H9 (cell line): ENCODE measurements at regions not wholly inside any gene's neighbourhood (a gene's known extent, or its start where the extent isn't known, plus 50 kb on each side); places are given as distances from the start of the nearest gene placed in this dataset.
"Not testable (repeated sequence)": the region's sequence is repeated elsewhere in the genome, so short reads cannot be mapped to it uniquely, and the experiment has no call there.

ENCODE experiments used
- DNase-seq: peaks from one replicate; pipeline ENCODE4 v3.0.0-alpha.2; 2017
- H2AFZ ChIP-seq: one replicate; pipeline ENCODE4 v1.6.1; 2013; ENCODE audit warnings: mild to moderate bottlenecking, low read length, control low read depth, moderate library complexity
- H2AK5ac ChIP-seq: 2 replicates; pipeline ENCODE4 v1.6.1; 2013; ENCODE audit warnings: low read length, control low read depth, mixed read lengths; ENCODE audit not compliant: insufficient read length
- H2BK120ac ChIP-seq: one replicate; pipeline ENCODE4 v1.6.1; 2013; ENCODE audit warnings: low read depth, mild to moderate bottlenecking, low read length, control low read depth, inconsistent platforms; ENCODE audit not compliant: poor library complexity, severe bottlenecking
- H2BK12ac ChIP-seq: 2 replicates; pipeline ENCODE4 v1.6.1; 2013; ENCODE audit warnings: low read length, control low read depth, mixed read lengths, low read depth; ENCODE audit not compliant: insufficient read length
- H2BK15ac ChIP-seq: 2 replicates; pipeline ENCODE4 v1.6.1; 2013; ENCODE audit warnings: low read depth, low read length, control low read depth
- H2BK20ac ChIP-seq: one replicate; pipeline ENCODE4 v1.6.1; 2013; ENCODE audit warnings: low read depth, mild to moderate bottlenecking, low read length, control low read depth, inconsistent platforms; ENCODE audit not compliant: poor library complexity, severe bottlenecking
- H2BK5ac ChIP-seq: 2 replicates; pipeline ENCODE4 v1.6.1; 2013; ENCODE audit warnings: low read length, control low read depth, mixed read lengths; ENCODE audit not compliant: insufficient read length
- H3K14ac ChIP-seq: 2 replicates; pipeline ENCODE4 v1.6.1; 2013; ENCODE audit warnings: low read length, control low read depth; ENCODE audit not compliant: insufficient read depth
- H3K18ac ChIP-seq: 2 replicates; pipeline ENCODE4 v1.6.1; 2013; ENCODE audit warnings: low read depth, mild to moderate bottlenecking, mixed read lengths, low read length, control low read depth; ENCODE audit not compliant: insufficient read length
- H3K23ac ChIP-seq: 2 replicates; pipeline ENCODE4 v1.6.1; 2013; ENCODE audit warnings: low read length, control low read depth, mixed read lengths, low read depth; ENCODE audit not compliant: insufficient read length
- H3K23me2 ChIP-seq: 2 replicates; pipeline ENCODE4 v1.6.1; 2013; ENCODE audit warnings: low read depth, mild to moderate bottlenecking, mixed read lengths, low read length, control low read depth; ENCODE audit not compliant: insufficient read length, poor library complexity, severe bottlenecking
- H3K27ac ChIP-seq: 2 replicates; pipeline ENCODE4 v1.5.1; 2013; ENCODE audit warnings: low read length, control low read depth, mixed read lengths, low read depth; ENCODE audit not compliant: insufficient read length
- H3K27me3 ChIP-seq: 2 replicates; pipeline ENCODE4 v1.6.1; 2013; ENCODE audit warnings: low read length, control low read depth, inconsistent platforms; ENCODE audit not compliant: insufficient read depth
- H3K4ac ChIP-seq: 2 replicates; pipeline ENCODE4 v1.6.1; 2013; ENCODE audit warnings: low read depth, mild to moderate bottlenecking, control low read depth, inconsistent platforms, low read length, moderate library complexity
- H3K4me1 ChIP-seq: 2 replicates; pipeline ENCODE4 v1.6.1; 2013; ENCODE audit warnings: low read length, control low read depth, inconsistent platforms; ENCODE audit not compliant: insufficient read depth
- H3K4me2 ChIP-seq: 2 replicates; pipeline ENCODE4 v1.6.1; 2013; ENCODE audit warnings: low read length, control low read depth, mixed read lengths; ENCODE audit not compliant: insufficient read length, insufficient read depth
- H3K56ac ChIP-seq: 2 replicates; pipeline ENCODE4 v1.6.1; 2013; ENCODE audit warnings: low read depth, mild to moderate bottlenecking, mixed read lengths, low read length, control low read depth; ENCODE audit not compliant: insufficient read length
- H3K79me1 ChIP-seq: 2 replicates; pipeline ENCODE4 v1.6.1; 2013; ENCODE audit warnings: low read depth, mild to moderate bottlenecking, moderate library complexity, low read length, control low read depth, inconsistent platforms; ENCODE audit not compliant: insufficient read depth, poor library complexity, severe bottlenecking
- H3K79me2 ChIP-seq: 2 replicates; pipeline ENCODE4 v1.6.1; 2013; ENCODE audit warnings: low read length, control low read depth, inconsistent platforms; ENCODE audit not compliant: insufficient read depth
- H3K9ac ChIP-seq: 2 replicates; pipeline ENCODE4 v1.6.1; 2013; ENCODE audit warnings: low read length, control low read depth, mixed read lengths; ENCODE audit not compliant: insufficient read length; ENCODE audit errors: extremely low read depth
- H3K9me3 ChIP-seq: one replicate; pipeline ENCODE4 v1.6.1; 2013; ENCODE audit warnings: low read depth, low read length, inconsistent platforms; ENCODE audit not compliant: control insufficient read depth
- H3T11ph ChIP-seq: one replicate; pipeline ENCODE4 v1.6.1; 2013; ENCODE audit warnings: mild to moderate bottlenecking, low read length, control low read depth, inconsistent platforms
- H4K20me1 ChIP-seq: one replicate; pipeline ENCODE4 v1.6.1; 2013; ENCODE audit not compliant: control insufficient read depth, insufficient read length, insufficient read depth
- H4K5ac ChIP-seq: 2 replicates; pipeline ENCODE4 v1.6.1; 2013; ENCODE audit warnings: low read depth, mild to moderate bottlenecking, mixed read lengths, low read length, control low read depth; ENCODE audit not compliant: insufficient read length
- H4K8ac ChIP-seq: replicated peaks from 2 replicates; pipeline ENCODE4 v1.6.1; 2013; ENCODE audit warnings: low read length, control low read depth, mixed read lengths, low read depth; ENCODE audit not compliant: insufficient read length
- H4K91ac ChIP-seq: 2 replicates; pipeline ENCODE4 v1.6.1; 2013; ENCODE audit warnings: low read depth, mild to moderate bottlenecking, moderate library complexity, mixed read lengths, low read length, control low read depth; ENCODE audit not compliant: insufficient read length
- H3K27ac Mint-ChIP-seq, 3 experiments: 2 replicates in 2 of 3; 3 replicates in 1 of 3; pipeline ENCODE4 v1.8.0; 2020 to 2021; ENCODE audit warnings: mixed read lengths in 3 of 3, mild to moderate bottlenecking in 1 of 3, moderate library complexity in 1 of 3
- H3K27me3 Mint-ChIP-seq: 2 replicates; pipeline ENCODE4 v1.8.0; 2021; ENCODE audit warnings: low read depth, mild to moderate bottlenecking, moderate library complexity, mixed read lengths
- H3K36me3 Mint-ChIP-seq, 3 experiments: 2 replicates in 2 of 3; 3 replicates in 1 of 3; pipeline ENCODE4 v1.8.0; 2020 to 2021; ENCODE audit warnings: low read depth in 3 of 3, mixed read lengths in 3 of 3; ENCODE audit not compliant: insufficient read depth in 1 of 3
- H3K4me1 Mint-ChIP-seq, 2 experiments: 2 replicates each; pipeline ENCODE4 v1.8.0; 2020; ENCODE audit warnings: mixed read lengths in 2 of 2
- H3K4me3 Mint-ChIP-seq, 2 experiments: 2 replicates in 1 of 2; 3 replicates in 1 of 2; pipeline ENCODE4 v1.8.0; 2020 to 2021; ENCODE audit warnings: mild to moderate bottlenecking in 2 of 2, mixed read lengths in 2 of 2, moderate library complexity in 1 of 2
- H3K9me3 Mint-ChIP-seq, 2 experiments: 2 replicates in 1 of 2; 3 replicates in 1 of 2; pipeline ENCODE4 v1.8.0; 2020; ENCODE audit warnings: mild to moderate bottlenecking in 2 of 2, mixed read lengths in 2 of 2, moderate library complexity in 1 of 2
- WGBS: extraction: QIAGEN DNeasy Blood & Tissue Kit; methylation state at CpG from one replicate; pipeline ENCODE4 v1.1.7; 2013; ENCODE audit warnings: missing lambda C conversion rate, low lambda C conversion rate, mixed read lengths; ENCODE audit not compliant: insufficient read length; ENCODE audit errors: extremely low coverage; 5-methylcytosine and 5-hydroxymethylcytosine counted together
- TF ChIP-seq, protein P1 (sequence below): fragments of 200-600 bp; sonication (generic); conservative IDR thresholded peaks from 3 replicates; pipeline ENCODE4 v1.8.0; 2021; ENCODE audit warnings: antibody characterized with exemption, mild to moderate bottlenecking

DNA sequence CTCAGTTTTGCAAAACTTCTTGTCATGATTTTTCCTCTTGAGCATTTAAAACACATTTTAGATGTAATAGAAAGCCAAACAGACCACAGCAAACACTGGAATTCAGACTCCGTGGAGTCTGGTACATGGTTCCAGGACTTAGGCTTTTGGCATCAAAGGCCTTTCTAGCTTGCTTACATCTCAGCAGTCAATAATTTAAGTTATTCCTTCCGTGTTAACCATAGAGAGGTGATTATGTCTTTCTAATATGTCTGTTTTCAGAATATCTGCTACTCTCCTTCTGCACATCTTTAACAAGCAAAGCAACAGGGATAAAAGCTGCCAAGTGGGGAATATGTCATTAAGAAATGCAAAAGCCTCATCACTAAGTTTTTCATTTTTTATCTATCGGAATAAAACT is 171.7 kb upstream of the CRBN start:
- Histone ChIP-seq H3K4ac (no peak overlapping the region), H2BK5ac (no peak overlapping the region), H3K4me1 (no peaks in the 10 kb centered on the region), H2AK5ac (no peak overlapping the region), H4K20me1 (no peaks in the 10 kb centered on the region), H3K23me2 (no peaks in the 10 kb centered on the region), H3K4me2 (no peak overlapping the region), H3K23ac (no peak overlapping the region), H3K27ac (no peak overlapping the region), H3K18ac (no peak overlapping the region), H3K79me2 (no peaks in the 10 kb centered on the region), H3K9me3 (no peaks in the 10 kb centered on the region), H4K8ac (no peak overlapping the region), H3K9ac (no peak overlapping the region), H3K27me3 (no peaks in the 10 kb centered on the region), H4K91ac (no peak overlapping the region), H2BK20ac (no peak overlapping the region), H4K5ac (no peak overlapping the region), H2BK15ac (no peak overlapping the region), H2AFZ (no peak overlapping the region), H3K56ac (no peak overlapping the region), H3K14ac (no peak overlapping the region), H2BK12ac (no peak overlapping the region), H3T11ph (no peak overlapping the region), H2BK120ac (no peak overlapping the region), H3K79me1 (no peaks in the 10 kb centered on the region)
- no CpG with 5 or more reads among the region's 3 CpGs for WGBS
- H3K36me3 Mint-ChIP-seq = no peaks in the 10 kb centered on the region
- H3K27me3 Mint-ChIP-seq = no peaks in the 10 kb centered on the region; the same call in 1 of the 2 replicates
- H3K4me3 Mint-ChIP-seq = no peak overlapping the region
- no peaks in the 10 kb centered on the region for H3K9me3 Mint-ChIP-seq
- H3K4me1 Mint-ChIP-seq = no peaks in the 10 kb centered on the region
- TF ChIP-seq, protein P1, sequence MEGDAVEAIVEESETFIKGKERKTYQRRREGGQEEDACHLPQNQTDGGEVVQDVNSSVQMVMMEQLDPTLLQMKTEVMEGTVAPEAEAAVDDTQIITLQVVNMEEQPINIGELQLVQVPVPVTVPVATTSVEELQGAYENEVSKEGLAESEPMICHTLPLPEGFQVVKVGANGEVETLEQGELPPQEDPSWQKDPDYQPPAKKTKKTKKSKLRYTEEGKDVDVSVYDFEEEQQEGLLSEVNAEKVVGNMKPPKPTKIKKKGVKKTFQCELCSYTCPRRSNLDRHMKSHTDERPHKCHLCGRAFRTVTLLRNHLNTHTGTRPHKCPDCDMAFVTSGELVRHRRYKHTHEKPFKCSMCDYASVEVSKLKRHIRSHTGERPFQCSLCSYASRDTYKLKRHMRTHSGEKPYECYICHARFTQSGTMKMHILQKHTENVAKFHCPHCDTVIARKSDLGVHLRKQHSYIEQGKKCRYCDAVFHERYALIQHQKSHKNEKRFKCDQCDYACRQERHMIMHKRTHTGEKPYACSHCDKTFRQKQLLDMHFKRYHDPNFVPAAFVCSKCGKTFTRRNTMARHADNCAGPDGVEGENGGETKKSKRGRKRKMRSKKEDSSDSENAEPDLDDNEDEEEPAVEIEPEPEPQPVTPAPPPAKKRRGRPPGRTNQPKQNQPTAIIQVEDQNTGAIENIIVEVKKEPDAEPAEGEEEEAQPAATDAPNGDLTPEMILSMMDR = no peak
- H3K27ac Mint-ChIP-seq = no peak overlapping the region
- DNase-seq = no peak

DNA sequence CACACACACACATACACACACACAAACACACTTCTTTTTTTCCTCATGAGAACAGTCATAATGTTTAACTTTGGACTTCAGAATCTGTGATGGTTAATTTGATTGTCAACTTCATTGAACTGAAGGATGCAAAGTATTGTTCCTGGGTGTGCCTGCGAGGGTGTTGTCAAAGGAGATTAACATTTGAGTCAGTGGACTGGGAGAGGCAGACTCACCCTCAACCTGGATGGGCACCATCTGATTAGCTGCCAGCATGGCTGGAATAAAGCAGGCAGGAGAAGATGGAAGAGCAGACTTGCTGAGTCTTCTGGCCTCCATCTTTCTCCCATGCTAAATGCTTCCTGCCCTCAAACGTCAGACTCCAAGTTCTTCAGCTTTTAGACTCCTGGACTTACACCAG is 167.6 kb upstream of the CRBN start:
- not testable (repeated sequence) for H3K27me3 ChIP-seq

More for the DNA sequence above, 167.6 kb upstream of the CRBN start:
- not testable (repeated sequence) for H2BK15ac ChIP-seq, H3K9me3 ChIP-seq, H3K4me3 Mint-ChIP-seq, H3K4me2 ChIP-seq, DNase-seq, H2BK120ac ChIP-seq, H2AK5ac ChIP-seq, H3K36me3 Mint-ChIP-seq, H4K8ac ChIP-seq, H2AFZ ChIP-seq, H3K9me3 Mint-ChIP-seq, H3K9ac ChIP-seq, H3T11ph ChIP-seq, H3K27ac Mint-ChIP-seq, H3K56ac ChIP-seq, H3K27ac ChIP-seq, H3K4me1 ChIP-seq, H3K23ac ChIP-seq, H2BK12ac ChIP-seq, H4K5ac ChIP-seq, H3K79me1 ChIP-seq, H2BK20ac ChIP-seq, H3K79me2 ChIP-seq, H3K4ac ChIP-seq, H4K20me1 ChIP-seq, H3K23me2 ChIP-seq, H3K18ac ChIP-seq, H2BK5ac ChIP-seq, H3K14ac ChIP-seq, H3K27me3 Mint-ChIP-seq, H4K91ac ChIP-seq
- peaks cover 18 to 22% of the 10 kb centered on the region in 2 experiments for H3K4me1 Mint-ChIP-seq
- no CpG with 5 or more reads among the region's 2 CpGs for WGBS
